GM23338 (cell line): ENCODE measurements at regions not wholly inside any gene's neighbourhood (a gene's known extent, or its start where the extent isn't known, plus 50 kb on each side); places are given as distances from the start of the nearest gene placed in this dataset.

Experiments used
- ATAC-seq: fragments of 200-7000 bp; cut with Tn5 transposase; 3 replicates; pipeline ENCODE4 v1.9.1; 2020
- DNase-seq: peaks from one replicate; pipeline ENCODE4 v3.0.0-alpha.2; 2015; ENCODE audit warnings: low spot score
- H2AFZ ChIP-seq: fragments of 200-600 bp; sonication (generic); 2 replicates; pipeline ENCODE4 v1.8.0; 2016; ENCODE audit warnings: antibody characterized with exemption, mild to moderate bottlenecking, moderate library complexity
- H3F3A ChIP-seq: fragments of 200-600 bp; sonication (generic); replicated peaks from 2 replicates; pipeline ENCODE4 v1.8.0; 2017; ENCODE audit warnings: antibody characterized with exemption, mixed run types, low read depth
- H3K27ac ChIP-seq: fragments of 200-600 bp; sonication (generic); 2 replicates; pipeline ENCODE4 v1.6.1; 2016; ENCODE audit warnings: low read depth
- H3K27me3 ChIP-seq: fragments of 200-600 bp; sonication (generic); 2 replicates; pipeline ENCODE4 v1.8.0; 2016; ENCODE audit warnings: mild to moderate bottlenecking, mixed run types, moderate library complexity; ENCODE audit not compliant: insufficient read depth
- H3K36me3 ChIP-seq: fragments of 200-600 bp; sonication (generic); 2 replicates; pipeline ENCODE4 v1.8.0; 2016; ENCODE audit warnings: mild to moderate bottlenecking; ENCODE audit not compliant: insufficient read depth
- H3K4me1 ChIP-seq: fragments of 200-600 bp; sonication (generic); 2 replicates; pipeline ENCODE4 v1.8.0; 2016; ENCODE audit warnings: mild to moderate bottlenecking, moderate library complexity; ENCODE audit not compliant: insufficient read depth
- H3K4me2 ChIP-seq: fragments of 200-600 bp; sonication (generic); 2 replicates; pipeline ENCODE4 v1.7.1; 2017; ENCODE audit warnings: mixed run types
- H3K4me3 ChIP-seq: fragments of 200-600 bp; sonication (generic); 2 replicates; pipeline ENCODE4 v1.6.1; 2016; ENCODE audit warnings: mixed run types
- H3K79me2 ChIP-seq: fragments of 200-600 bp; sonication (generic); replicated peaks from 2 replicates; pipeline ENCODE4 v1.8.0; 2017; ENCODE audit warnings: mild to moderate bottlenecking; ENCODE audit not compliant: insufficient read depth
- H3K9me2 ChIP-seq: fragments of 200-600 bp; sonication (generic); 2 replicates; pipeline ENCODE4 v1.8.0; 2017; ENCODE audit not compliant: insufficient read depth
- H4K20me1 ChIP-seq: fragments of 200-600 bp; sonication (generic); replicated peaks from 2 replicates; pipeline ENCODE4 v1.8.0; 2017; ENCODE audit warnings: mild to moderate bottlenecking; ENCODE audit not compliant: insufficient read depth
- H3K27ac Mint-ChIP-seq: 2 replicates; pipeline ENCODE4 v1.8.0; 2020; ENCODE audit warnings: inconsistent platforms, mild to moderate bottlenecking, moderate library complexity, mixed read lengths
- H3K27me3 Mint-ChIP-seq: 3 replicates; pipeline ENCODE4 v1.8.0; 2022; ENCODE audit warnings: low read depth, mild to moderate bottlenecking, moderate library complexity, mixed read lengths, inconsistent platforms; ENCODE audit not compliant: insufficient read depth, poor library complexity
- H3K36me3 Mint-ChIP-seq: 3 replicates; pipeline ENCODE4 v1.8.0; 2021; ENCODE audit warnings: low read depth, mild to moderate bottlenecking, inconsistent platforms, moderate library complexity, mixed read lengths
- H3K4me1 Mint-ChIP-seq: 3 replicates; pipeline ENCODE4 v1.8.0; 2020; ENCODE audit warnings: mild to moderate bottlenecking, inconsistent platforms, mixed read lengths
- H3K4me3 Mint-ChIP-seq: 3 replicates; pipeline ENCODE4 v1.8.0; 2021; ENCODE audit warnings: moderate library complexity, mild to moderate bottlenecking, inconsistent platforms, mixed read lengths
- H3K9me3 Mint-ChIP-seq: 3 replicates; pipeline ENCODE4 v1.8.0; 2020; ENCODE audit warnings: moderate library complexity, mild to moderate bottlenecking, inconsistent platforms, mixed read lengths
- CTCF ChIP-seq, 2 experiments: fragments of 200-600 bp in 1 of 2; sonication (generic) in 1 of 2; conservative IDR thresholded peaks; 2 replicates each; pipeline versions ENCODE4 v1.5.1 to v1.6.1; 2016 to 2017; ENCODE audit warnings: antibody characterized with exemption in 2 of 2, low read depth in 2 of 2, mild to moderate bottlenecking in 2 of 2, moderate library complexity in 1 of 2
- EZH2phosphoT487 ChIP-seq: fragments of 200-600 bp; sonication (generic); IDR thresholded peaks from one replicate; pipeline ENCODE4 v1.8.1; 2018; ENCODE audit warnings: antibody characterized with exemption; ENCODE audit not compliant: unreplicated experiment
- JUNB ChIP-seq: IDR thresholded peaks from one replicate; pipeline ENCODE4 v1.6.1; 2016; ENCODE audit warnings: antibody characterized with exemption; ENCODE audit not compliant: unreplicated experiment
- ZNF114 ChIP-seq: fragments of 250-450 bp; sonication (Bioruptor Pico); IDR thresholded peaks from 2 replicates; pipeline ENCODE4 v1.5.0; 2020; ENCODE audit warnings: mild to moderate bottlenecking, moderate library complexity
- ZNF331 ChIP-seq: fragments of 250-450 bp; sonication (Bioruptor Pico); IDR thresholded peaks from 2 replicates; pipeline ENCODE4 v1.5.0; 2020; ENCODE audit warnings: low read depth, mild to moderate bottlenecking, moderate library complexity
- TF ChIP-seq, protein P1 (sequence below): IDR thresholded peaks from 2 replicates; pipeline ENCODE4 v1.6.1; 2016; ENCODE audit warnings: antibody characterized with exemption
- TF ChIP-seq, protein P2 (sequence below): fragments of 250-450 bp; sonication (Bioruptor Pico); IDR thresholded peaks from 2 replicates; pipeline ENCODE4 v1.5.0; 2020; ENCODE audit warnings: mild to moderate bottlenecking, moderate library complexity

DNA sequence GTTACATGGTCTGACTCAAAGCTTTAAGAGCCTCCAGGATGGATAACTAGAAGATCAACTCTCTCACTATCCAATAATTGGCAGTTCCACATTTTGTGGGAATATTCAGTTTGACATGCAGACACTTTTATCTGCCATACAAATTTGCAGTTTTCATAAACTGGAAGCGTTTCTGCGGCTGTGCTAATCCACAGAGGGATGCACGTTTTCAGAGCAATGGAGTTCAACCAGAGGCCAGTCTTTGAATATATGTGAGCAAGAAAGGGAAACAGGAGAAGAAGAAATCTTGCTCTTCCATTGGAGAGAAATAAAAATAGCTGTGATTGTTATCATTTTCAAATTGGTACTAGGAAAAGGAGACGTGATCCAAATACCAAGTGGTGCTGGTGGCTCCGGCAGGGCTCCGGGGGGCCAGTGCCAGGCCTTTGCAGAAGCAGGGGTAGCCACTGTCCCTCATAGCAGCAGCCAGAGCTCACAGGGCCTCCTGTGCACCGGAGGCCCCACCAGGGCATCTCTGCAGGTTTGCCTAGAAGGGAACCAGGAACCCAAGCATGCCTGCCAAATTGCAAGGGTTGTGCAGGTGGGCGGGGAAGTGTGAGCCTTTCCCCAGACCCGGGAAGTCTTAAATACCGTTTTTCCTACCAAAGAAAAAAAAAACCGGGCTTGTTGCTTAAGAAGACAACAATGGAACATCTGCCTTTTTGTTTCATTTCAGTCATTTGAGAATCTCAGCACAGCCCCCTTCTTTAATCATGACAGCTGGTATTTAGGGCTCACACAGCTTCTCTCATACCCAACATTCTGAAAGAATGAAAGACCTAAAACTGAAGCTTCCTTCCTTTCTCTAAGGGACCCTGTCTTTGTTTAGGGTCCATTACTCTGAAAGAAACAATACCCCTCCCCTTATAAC is 791.1 kb upstream of the SOX11 start:
- DNase-seq: no peak
- Mint-ChIP-seq H3K27ac (no peak overlapping the region), H3K27me3 (no peaks in the 10 kb centered on the region), H3K4me1 (no peaks in the 10 kb centered on the region), H3K4me3 (no peak overlapping the region), H3K9me3 (peaks cover 83% of the 10 kb centered on the region), H3K36me3 (peaks cover 6% of the 10 kb centered on the region; the same call in 1 of the 3 replicates)
- Histone ChIP-seq H3K36me3 (no peaks in the 10 kb centered on the region; the same call in 1 of the 2 replicates), H3K27me3 (no peaks in the 10 kb centered on the region), H3K4me3 (no peak overlapping the region), H3K27ac (no peak overlapping the region), H3K4me2 (no peak overlapping the region), H3K4me1 (no peaks in the 10 kb centered on the region), H3K79me2 (no peaks in the 10 kb centered on the region), H4K20me1 (no peaks in the 10 kb centered on the region), H2AFZ (no peak overlapping the region), H3F3A (no peaks in the 10 kb centered on the region), H3K9me2 (no peaks in the 10 kb centered on the region)
- TF ChIP-seq, protein P1, sequence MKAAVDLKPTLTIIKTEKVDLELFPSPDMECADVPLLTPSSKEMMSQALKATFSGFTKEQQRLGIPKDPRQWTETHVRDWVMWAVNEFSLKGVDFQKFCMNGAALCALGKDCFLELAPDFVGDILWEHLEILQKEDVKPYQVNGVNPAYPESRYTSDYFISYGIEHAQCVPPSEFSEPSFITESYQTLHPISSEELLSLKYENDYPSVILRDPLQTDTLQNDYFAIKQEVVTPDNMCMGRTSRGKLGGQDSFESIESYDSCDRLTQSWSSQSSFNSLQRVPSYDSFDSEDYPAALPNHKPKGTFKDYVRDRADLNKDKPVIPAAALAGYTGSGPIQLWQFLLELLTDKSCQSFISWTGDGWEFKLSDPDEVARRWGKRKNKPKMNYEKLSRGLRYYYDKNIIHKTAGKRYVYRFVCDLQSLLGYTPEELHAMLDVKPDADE: no peak
- no peak for TF ChIP-seq CTCF (conservative IDR thresholded peaks at IDR 0.05; ENCODE audit: low read depth in 2 of 2)
- TF ChIP-seq ZNF331: no peak
- TF ChIP-seq JUNB: no peak
- TF ChIP-seq, protein P2, sequence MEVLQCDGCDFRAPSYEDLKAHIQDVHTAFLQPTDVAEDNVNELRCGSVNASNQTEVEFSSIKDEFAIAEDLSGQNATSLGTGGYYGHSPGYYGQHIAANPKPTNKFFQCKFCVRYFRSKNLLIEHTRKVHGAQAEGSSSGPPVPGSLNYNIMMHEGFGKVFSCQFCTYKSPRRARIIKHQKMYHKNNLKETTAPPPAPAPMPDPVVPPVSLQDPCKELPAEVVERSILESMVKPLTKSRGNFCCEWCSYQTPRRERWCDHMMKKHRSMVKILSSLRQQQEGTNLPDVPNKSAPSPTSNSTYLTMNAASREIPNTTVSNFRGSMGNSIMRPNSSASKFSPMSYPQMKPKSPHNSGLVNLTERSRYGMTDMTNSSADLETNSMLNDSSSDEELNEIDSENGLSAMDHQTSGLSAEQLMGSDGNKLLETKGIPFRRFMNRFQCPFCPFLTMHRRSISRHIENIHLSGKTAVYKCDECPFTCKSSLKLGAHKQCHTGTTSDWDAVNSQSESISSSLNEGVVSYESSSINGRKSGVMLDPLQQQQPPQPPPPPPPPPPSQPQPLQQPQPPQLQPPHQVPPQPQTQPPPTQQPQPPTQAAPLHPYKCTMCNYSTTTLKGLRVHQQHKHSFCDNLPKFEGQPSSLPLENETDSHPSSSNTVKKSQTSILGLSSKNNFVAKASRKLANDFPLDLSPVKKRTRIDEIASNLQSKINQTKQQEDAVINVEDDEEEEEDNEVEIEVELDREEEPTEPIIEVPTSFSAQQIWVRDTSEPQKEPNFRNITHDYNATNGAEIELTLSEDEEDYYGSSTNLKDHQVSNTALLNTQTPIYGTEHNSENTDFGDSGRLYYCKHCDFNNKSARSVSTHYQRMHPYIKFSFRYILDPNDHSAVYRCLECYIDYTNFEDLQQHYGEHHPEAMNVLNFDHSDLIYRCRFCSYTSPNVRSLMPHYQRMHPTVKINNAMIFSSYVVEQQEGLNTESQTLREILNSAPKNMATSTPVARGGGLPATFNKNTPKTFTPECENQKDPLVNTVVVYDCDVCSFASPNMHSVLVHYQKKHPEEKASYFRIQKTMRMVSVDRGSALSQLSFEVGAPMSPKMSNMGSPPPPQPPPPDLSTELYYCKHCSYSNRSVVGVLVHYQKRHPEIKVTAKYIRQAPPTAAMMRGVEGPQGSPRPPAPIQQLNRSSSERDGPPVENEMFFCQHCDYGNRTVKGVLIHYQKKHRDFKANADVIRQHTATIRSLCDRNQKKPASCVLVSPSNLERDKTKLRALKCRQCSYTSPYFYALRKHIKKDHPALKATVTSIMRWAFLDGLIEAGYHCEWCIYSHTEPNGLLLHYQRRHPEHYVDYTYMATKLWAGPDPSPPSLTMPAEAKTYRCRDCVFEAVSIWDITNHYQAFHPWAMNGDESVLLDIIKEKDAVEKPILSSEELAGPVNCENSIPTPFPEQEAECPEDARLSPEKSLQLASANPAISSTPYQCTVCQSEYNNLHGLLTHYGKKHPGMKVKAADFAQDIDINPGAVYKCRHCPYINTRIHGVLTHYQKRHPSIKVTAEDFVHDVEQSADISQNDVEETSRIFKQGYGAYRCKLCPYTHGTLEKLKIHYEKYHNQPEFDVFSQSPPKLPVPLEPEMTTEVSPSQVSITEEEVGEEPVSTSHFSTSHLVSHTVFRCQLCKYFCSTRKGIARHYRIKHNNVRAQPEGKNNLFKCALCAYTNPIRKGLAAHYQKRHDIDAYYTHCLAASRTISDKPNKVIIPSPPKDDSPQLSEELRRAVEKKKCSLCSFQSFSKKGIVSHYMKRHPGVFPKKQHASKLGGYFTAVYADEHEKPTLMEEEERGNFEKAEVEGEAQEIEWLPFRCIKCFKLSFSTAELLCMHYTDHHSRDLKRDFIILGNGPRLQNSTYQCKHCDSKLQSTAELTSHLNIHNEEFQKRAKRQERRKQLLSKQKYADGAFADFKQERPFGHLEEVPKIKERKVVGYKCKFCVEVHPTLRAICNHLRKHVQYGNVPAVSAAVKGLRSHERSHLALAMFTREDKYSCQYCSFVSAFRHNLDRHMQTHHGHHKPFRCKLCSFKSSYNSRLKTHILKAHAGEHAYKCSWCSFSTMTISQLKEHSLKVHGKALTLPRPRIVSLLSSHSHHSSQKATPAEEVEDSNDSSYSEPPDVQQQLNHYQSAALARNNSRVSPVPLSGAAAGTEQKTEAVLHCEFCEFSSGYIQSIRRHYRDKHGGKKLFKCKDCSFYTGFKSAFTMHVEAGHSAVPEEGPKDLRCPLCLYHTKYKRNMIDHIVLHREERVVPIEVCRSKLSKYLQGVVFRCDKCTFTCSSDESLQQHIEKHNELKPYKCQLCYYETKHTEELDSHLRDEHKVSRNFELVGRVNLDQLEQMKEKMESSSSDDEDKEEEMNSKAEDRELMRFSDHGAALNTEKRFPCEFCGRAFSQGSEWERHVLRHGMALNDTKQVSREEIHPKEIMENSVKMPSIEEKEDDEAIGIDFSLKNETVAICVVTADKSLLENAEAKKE: no peak
- TF ChIP-seq EZH2phosphoT487: no peak
- no peak for TF ChIP-seq ZNF114 (CRISPR knock-in tag)
- no peak for ATAC-seq
